CD14-positive monocyte (primary cell): ENCODE measurements at regions not wholly inside any gene's neighbourhood (a gene's known extent, or its start where the extent isn't known, plus 50 kb on each side); places are given as distances from the start of the nearest gene placed in this dataset.

Source experiments
- DNase-seq, 3 donors: peaks; one replicate each; pipeline ENCODE4 v3.0.0-alpha.2; 2011 to 2022
- H2AFZ ChIP-seq: 2 replicates; pipeline ENCODE4 v1.6.0; 2012; ENCODE audit warnings: mild to moderate bottlenecking, low read depth, low read length, inconsistent platforms; ENCODE audit not compliant: insufficient read depth, poor library complexity, severe bottlenecking
- H3K27ac ChIP-seq, 2 donors: 1 replicate in 1 of 2; 2 replicates in 1 of 2; pipeline ENCODE4 v1.5.1; 2012 to 2013; ENCODE audit warnings: low read length in 2 of 2, control low read depth in 1 of 2, inconsistent platforms in 1 of 2, low read depth in 1 of 2, mild to moderate bottlenecking in 1 of 2
- H3K27me3 ChIP-seq, 2 donors: one replicate each; pipeline versions ENCODE4 v1.6.0 to v1.6.1; 2011 to 2013; ENCODE audit warnings: low read length in 2 of 2; ENCODE audit not compliant: control insufficient read depth in 2 of 2, insufficient read depth in 2 of 2
- H3K36me3 ChIP-seq, 2 donors: replicated peaks in 1 of 2; 1 replicate in 1 of 2; 2 replicates in 1 of 2; pipeline versions ENCODE4 v1.5.1 to v1.6.1; 2012 to 2013; ENCODE audit warnings: low read length in 2 of 2, control low read depth in 1 of 2, inconsistent platforms in 1 of 2, mild to moderate bottlenecking in 1 of 2; ENCODE audit not compliant: insufficient read depth in 2 of 2, control insufficient read depth in 1 of 2
- H3K4me1 ChIP-seq, 2 donors: 1 replicate in 1 of 2; 2 replicates in 1 of 2; pipeline versions ENCODE4 v1.5.1 to v1.6.1; 2012 to 2013; ENCODE audit warnings: low read length in 2 of 2, control low read depth in 1 of 2, inconsistent platforms in 1 of 2, mild to moderate bottlenecking in 1 of 2, moderate library complexity in 1 of 2; ENCODE audit not compliant: insufficient read depth in 2 of 2, control insufficient read depth in 1 of 2
- H3K4me2 ChIP-seq: replicated peaks from 2 replicates; pipeline ENCODE3; 2012; ENCODE audit warnings: low read length, moderate library complexity, mild to moderate bottlenecking; ENCODE audit not compliant: poor library complexity, severe bottlenecking; ENCODE audit errors: extremely low read depth
- H3K4me3 ChIP-seq, 3 experiments: fragments of 200-600 bp in 1 of 3; sonication (generic) in 1 of 3; replicated peaks in 1 of 3; 1 replicate in 2 of 3; 2 replicates in 1 of 3; pipeline ENCODE4 v1.5.1; 2011 to 2013; ENCODE audit warnings: low read length in 3 of 3, mild to moderate bottlenecking in 3 of 3, control low read depth in 2 of 3, low read depth in 2 of 3, inconsistent platforms in 1 of 3, moderate library complexity in 1 of 3
- H3K79me2 ChIP-seq: 2 replicates; pipeline ENCODE4 v1.6.0; 2012; ENCODE audit warnings: mild to moderate bottlenecking, control low read depth, inconsistent platforms, low read length, moderate library complexity; ENCODE audit not compliant: insufficient read depth
- H3K9ac ChIP-seq: 2 replicates; pipeline ENCODE4 v1.6.0; 2017; ENCODE audit warnings: low read length, mild to moderate bottlenecking; ENCODE audit not compliant: insufficient read depth, poor library complexity, severe bottlenecking
- H3K9me3 ChIP-seq, 2 donors: replicated peaks in 1 of 2; 1 replicate in 1 of 2; 2 replicates in 1 of 2; pipeline versions ENCODE4 v1.5.1 to v1.6.1; 2012 to 2013; ENCODE audit warnings: low read length in 2 of 2, control low read depth in 1 of 2; ENCODE audit not compliant: control insufficient read depth in 1 of 2, insufficient read depth in 1 of 2
- H4K20me1 ChIP-seq: 2 replicates; pipeline ENCODE4 v1.6.0; 2012; ENCODE audit warnings: mild to moderate bottlenecking, low read length, control low read depth, moderate library complexity; ENCODE audit not compliant: insufficient read depth
- H3K27ac Mint-ChIP-seq, 7 donors: one replicate each; pipeline ENCODE4 v1.8.0; 2020; ENCODE audit warnings: mild to moderate bottlenecking in 7 of 7, mixed read lengths in 7 of 7, moderate library complexity in 6 of 7, inconsistent platforms in 2 of 7
- H3K27me3 Mint-ChIP-seq, 3 donors: one replicate each; pipeline ENCODE4 v1.8.0; 2021 to 2022; ENCODE audit warnings: low read depth in 3 of 3, mild to moderate bottlenecking in 3 of 3, mixed read lengths in 3 of 3, moderate library complexity in 3 of 3, inconsistent platforms in 1 of 3
- H3K36me3 Mint-ChIP-seq, 2 donors: one replicate each; pipeline ENCODE4 v1.8.0; 2020; ENCODE audit warnings: mixed read lengths in 2 of 2, inconsistent platforms in 1 of 2, mild to moderate bottlenecking in 1 of 2
- H3K4me1 Mint-ChIP-seq: one replicate; pipeline ENCODE4 v1.8.0; 2020; ENCODE audit warnings: mild to moderate bottlenecking, mixed read lengths
- H3K4me3 Mint-ChIP-seq, 2 donors: one replicate each; pipeline ENCODE4 v1.8.0; 2020; ENCODE audit warnings: mild to moderate bottlenecking in 2 of 2, mixed read lengths in 2 of 2, moderate library complexity in 1 of 2
- H3K9me3 Mint-ChIP-seq, 7 donors: one replicate each; pipeline ENCODE4 v1.8.0; 2020 to 2022; ENCODE audit warnings: mixed read lengths in 7 of 7, mild to moderate bottlenecking in 6 of 7, moderate library complexity in 6 of 7, inconsistent platforms in 2 of 7
- WGBS: methylation state at CpG from one replicate; pipeline ENCODE4 v1.1.5; 2013; ENCODE audit warnings: missing lambda C conversion rate; ENCODE audit not compliant: insufficient coverage; 5-methylcytosine and 5-hydroxymethylcytosine counted together
- intact Hi-C, 2 donors: fragments of 100-400 bp; cut with micrococcal nuclease; formaldehyde crosslinking; loops; one replicate each; pipeline versions ENCODE4 v1.15.0 to v1.15.1; 2023
- TF ChIP-seq, protein P1 (sequence below): fragments of 200-600 bp; IDR thresholded peaks from one replicate; pipeline ENCODE4 v1.8.0; 2022; ENCODE audit warnings: antibody characterized with exemption, mild to moderate bottlenecking

DNA sequence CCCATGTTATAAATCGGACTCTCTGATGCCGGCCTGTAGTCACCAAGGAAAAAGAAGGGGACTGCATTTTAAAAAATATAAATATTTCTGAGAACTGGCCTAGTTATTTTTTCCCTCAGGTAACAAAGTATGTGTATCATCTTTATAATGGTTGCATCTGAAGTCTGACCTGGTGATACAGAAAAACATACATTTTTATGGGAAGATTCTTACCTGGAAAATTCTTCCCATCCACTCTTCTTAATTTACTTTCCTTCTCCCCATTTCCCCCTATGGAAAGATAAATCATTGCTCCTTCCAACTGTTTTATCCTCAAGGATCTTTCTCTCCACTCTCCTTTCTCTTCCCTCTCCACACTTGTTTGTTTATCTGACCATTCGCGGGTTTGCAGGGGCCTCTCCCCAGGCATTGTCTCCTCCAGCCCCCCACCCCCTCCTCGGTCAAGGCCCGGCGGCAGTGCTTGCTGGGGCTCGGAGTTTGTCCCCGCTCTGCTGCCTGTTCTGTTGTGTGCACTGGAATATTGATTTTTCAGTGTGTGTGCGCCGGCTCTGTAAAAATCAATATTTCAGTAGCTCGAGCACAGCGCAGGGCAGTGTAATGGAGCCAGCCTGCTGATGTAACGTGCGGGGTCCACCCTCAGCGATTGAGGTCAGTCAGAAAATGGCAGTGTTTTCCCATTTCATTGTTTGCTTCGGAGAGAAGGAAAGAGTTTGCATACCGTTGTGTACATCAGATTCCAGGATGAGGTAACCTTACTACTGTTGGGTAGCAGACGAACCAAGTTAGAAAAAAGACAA, 199.5 kb upstream of the NFE2L3 start:
- WGBS: 94% methylated on average over 12 of the region's 19 CpGs
- peaks cover 0 to 10% (median 5%) of the 10 kb centered on the region in 7 donors for H3K9me3 Mint-ChIP-seq
- Histone ChIP-seq H2AFZ (no peak overlapping the region), H3K9me3 (peaks cover 0 to 9% of the 10 kb centered on the region in 2 donors), H3K27ac (no peak overlapping the region), H3K9ac (no peak overlapping the region), H4K20me1 (no peaks in the 10 kb centered on the region), H3K36me3 (no peaks in the 10 kb centered on the region), H3K79me2 (no peaks in the 10 kb centered on the region), H3K4me3 (no peak overlapping the region), H3K4me2 (no peak overlapping the region), H3K4me1 (peaks cover 21 to 22% of the 10 kb centered on the region in 2 donors), H3K27me3 (peaks cover 40 to 44% of the 10 kb centered on the region in 2 donors)
- peaks cover 7 to 13% of the 10 kb centered on the region in 2 donors for H3K36me3 Mint-ChIP-seq
- TF ChIP-seq, protein P1, sequence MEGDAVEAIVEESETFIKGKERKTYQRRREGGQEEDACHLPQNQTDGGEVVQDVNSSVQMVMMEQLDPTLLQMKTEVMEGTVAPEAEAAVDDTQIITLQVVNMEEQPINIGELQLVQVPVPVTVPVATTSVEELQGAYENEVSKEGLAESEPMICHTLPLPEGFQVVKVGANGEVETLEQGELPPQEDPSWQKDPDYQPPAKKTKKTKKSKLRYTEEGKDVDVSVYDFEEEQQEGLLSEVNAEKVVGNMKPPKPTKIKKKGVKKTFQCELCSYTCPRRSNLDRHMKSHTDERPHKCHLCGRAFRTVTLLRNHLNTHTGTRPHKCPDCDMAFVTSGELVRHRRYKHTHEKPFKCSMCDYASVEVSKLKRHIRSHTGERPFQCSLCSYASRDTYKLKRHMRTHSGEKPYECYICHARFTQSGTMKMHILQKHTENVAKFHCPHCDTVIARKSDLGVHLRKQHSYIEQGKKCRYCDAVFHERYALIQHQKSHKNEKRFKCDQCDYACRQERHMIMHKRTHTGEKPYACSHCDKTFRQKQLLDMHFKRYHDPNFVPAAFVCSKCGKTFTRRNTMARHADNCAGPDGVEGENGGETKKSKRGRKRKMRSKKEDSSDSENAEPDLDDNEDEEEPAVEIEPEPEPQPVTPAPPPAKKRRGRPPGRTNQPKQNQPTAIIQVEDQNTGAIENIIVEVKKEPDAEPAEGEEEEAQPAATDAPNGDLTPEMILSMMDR: no peak
- H3K27ac Mint-ChIP-seq: peak overlapping the region in 1 of 7 donors; percentile 24
- intact Hi-C loops: no loop called here
- peaks cover 20% of the 10 kb centered on the region for H3K4me1 Mint-ChIP-seq
- peak overlapping the region; percentile 33 to 59 for H3K4me3 Mint-ChIP-seq
- DNase-seq: no peak
- H3K27me3 Mint-ChIP-seq: peaks cover 39 to 51% (median 51%) of the 10 kb centered on the region in 3 donors

GRCh38 chr7:25953859-25954258, 198.1 kb upstream of the NFE2L3 start:
- H3K36me3 Mint-ChIP-seq: peaks cover 7 to 12% of the 10 kb centered on the region in 2 donors
- Histone ChIP-seq H3K27ac (no peak overlapping the region), H2AFZ (no peak overlapping the region), H3K27me3 (peaks cover 26 to 31% of the 10 kb centered on the region in 2 donors), H3K36me3 (no peaks in the 10 kb centered on the region), H3K79me2 (no peaks in the 10 kb centered on the region), H4K20me1 (no peaks in the 10 kb centered on the region), H3K4me2 (no peak overlapping the region), H3K9ac (no peak overlapping the region), H3K9me3 (peaks cover 0 to 9% of the 10 kb centered on the region in 2 donors), H3K4me1 (peaks cover 21 to 22% of the 10 kb centered on the region in 2 donors), H3K4me3 (no peak overlapping the region)
- intact Hi-C loops: no loop called here
- no peak overlapping the region for H3K4me3 Mint-ChIP-seq
- no peak overlapping the region for H3K27ac Mint-ChIP-seq
- TF ChIP-seq, protein P1: no peak
- peaks cover 31 to 49% (median 48%) of the 10 kb centered on the region in 3 donors for H3K27me3 Mint-ChIP-seq
- peaks cover 20% of the 10 kb centered on the region for H3K4me1 Mint-ChIP-seq
- peaks cover 0 to 10% (median 5%) of the 10 kb centered on the region in 7 donors for H3K9me3 Mint-ChIP-seq
- 80% methylated on average over 1 of the region's 1 CpG for WGBS
- no peak for DNase-seq
